ENCODE measurements at regions not wholly inside any gene's neighbourhood (a gene's known extent, or its start where the extent isn't known, plus 50 kb on each side); places are given as distances from the start of the nearest gene placed in this dataset.
A peak's percentile ranks its signal among the peaks of the same experiment; 100 is the strongest.
"Not testable (repeated sequence)": the region's sequence is repeated elsewhere in the genome, so short reads cannot be mapped to it uniquely, and the experiment has no call there.

DNA sequence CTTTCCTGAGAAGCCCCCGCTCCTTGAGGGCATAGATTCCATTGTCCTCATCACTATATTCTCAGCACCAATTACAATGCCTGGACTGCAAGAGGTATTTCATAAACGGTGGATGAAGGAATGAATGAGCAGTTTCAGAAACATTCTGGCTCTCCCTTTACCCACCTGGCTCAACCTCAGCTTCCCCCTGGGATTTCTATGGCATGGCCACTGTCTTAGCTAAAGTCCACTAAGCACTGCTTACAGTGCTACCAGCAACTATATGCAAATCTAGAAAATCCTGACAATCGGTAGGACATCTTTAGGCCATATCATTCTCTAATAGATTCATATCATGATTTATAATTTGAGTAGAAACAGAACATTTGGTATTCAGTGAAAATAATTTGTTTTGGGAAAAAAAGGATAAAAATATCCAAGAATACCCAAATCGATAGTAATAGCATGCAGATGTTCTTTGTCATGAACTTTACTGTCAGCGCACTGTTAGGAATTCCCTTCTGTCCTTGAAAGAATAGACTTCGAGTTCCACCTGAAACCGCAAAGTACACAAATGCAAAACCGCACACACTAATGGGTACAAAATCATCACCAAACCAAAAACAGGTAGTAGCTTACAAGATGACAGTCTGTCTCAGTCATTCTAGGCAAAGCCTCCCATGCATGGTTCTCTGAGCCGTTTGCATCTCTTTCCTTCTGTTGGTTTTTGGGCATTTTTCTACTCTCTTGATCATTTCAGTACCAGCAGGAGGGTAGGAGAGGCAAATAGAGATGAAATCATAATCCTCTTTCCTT is 303.6 kb upstream of the ID2 start:
- DNase-seq (ENCODE audit: low read depth): no peak

DNA sequence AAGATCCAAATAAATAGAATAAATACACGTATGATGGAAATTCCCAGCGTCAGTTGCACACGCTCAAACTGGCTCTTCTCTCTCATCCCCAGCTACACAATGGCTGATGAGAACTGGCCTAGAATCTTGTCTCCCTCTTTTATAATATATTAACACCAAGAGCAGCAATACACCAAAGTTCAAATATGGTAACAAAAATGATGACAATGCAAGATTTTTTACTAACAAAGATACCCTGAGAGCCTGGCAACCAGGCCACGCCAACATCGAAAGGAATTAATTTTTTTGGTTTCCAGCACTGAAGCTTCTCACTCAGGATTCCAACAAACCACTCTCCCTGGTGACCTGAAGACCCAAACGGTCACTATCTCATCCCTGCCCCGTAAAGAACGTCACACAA is 302.7 kb upstream of the ID2 start:
- no peak for DNase-seq (ENCODE audit: low read depth)

- no peak for DNase-seq (ENCODE audit: low read depth)
Measured at GRCh38 chr2:8379549-8379948, 302.3 kb upstream of the ID2 start.

GRCh38 chr2:8380026-8380425 is 301.8 kb upstream of the ID2 start:
- DNase-seq (ENCODE audit: low read depth): peak; percentile 52

DNA sequence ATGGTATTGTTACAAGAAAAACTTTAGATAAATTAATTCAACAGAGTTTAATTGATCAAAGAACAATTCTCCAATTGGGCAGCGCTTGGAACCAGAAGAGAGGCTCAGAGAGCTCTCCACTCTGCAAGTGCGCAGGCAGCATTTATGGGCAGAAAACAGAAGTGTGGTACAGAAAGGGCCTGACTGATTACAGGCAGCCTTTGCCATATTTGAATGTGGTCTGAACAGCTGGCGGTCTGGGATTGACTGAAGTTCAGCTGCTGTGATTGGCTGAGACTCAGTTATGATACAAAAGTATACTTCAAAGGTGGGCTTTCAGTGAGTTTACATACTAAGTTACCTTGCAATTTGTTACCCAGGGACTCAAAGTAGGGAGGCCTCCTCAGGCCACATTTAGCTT is 301.3 kb upstream of the ID2 start:
- no peak for DNase-seq (ENCODE audit: low read depth)

GRCh38 chr2:8382485-8382884 is 299.4 kb upstream of the ID2 start:
- DNase-seq (ENCODE audit: low read depth): no peak

DNA sequence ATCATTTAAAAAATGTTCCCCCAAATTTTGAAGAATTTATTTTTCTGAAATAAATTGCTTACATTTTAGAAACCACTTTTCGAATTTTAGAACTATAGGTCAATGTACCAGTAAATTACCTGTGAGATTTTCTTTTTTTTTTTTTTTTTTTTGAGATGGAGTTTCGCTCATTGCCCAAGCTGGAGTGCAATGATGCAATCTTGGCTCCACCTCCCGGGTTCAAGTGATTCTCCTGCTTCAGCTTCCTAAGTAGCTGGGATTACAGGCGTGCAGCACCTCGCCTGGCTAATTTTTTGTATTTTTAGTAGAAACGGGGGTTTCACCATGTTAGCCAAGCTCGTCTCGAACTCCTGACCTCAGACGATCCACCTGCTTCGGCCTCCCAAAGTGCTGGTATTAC is 295.1 kb upstream of the ID2 start:
- not testable (repeated sequence) for DNase-seq (ENCODE audit: low read depth)

DNA sequence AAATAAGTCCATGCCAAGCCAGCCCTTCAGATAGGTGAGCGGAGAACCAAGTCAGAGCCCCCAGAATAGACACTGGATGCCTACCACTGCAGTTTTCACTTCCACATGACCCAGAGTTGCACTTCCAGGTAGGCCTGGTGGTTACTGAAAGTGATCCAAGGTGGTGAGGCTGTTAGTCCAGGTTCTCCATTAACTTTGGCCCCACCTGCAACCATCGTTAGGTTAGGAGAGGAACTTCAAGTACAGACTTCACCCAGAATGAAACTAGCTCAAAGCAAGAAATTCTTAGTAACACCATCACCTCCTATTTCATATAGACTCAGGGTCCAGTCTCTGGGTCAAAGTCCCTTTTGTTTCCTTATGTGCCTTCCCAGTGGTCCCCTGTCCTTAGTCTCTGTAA is 293.1 kb upstream of the ID2 start:
- DNase-seq (ENCODE audit: low read depth): no peak

DNA sequence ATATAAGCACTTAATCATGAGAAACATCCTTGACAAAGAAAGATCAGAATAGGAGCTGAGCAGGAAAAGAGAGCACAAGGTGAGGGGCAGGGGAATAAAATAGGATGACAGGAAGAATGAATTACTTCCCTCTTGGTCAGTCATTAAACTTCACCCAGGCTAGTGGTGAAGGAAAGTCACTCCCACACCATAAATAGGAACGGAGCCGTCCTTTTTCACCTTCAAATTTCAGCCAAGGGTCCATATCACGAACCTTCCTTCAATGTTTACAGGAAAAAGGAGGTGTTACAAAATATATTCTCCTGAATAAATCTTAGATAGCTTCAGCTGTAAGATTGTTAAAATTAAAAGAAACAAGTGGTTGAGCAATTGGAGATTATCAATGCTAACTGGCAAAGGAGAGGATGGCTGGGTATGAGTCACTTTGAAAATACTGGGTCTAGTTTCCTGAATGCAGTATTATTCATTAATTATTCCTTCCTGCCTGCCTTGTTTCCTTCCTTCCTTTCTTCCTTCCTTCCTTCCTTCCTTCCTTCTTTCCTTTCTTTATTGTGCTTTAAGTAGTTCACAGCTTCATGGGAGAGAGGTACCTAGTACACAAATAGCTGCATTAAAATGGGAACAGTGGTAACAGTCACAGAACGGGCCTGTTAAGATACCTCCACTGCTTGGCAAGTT is 292.3 kb upstream of the ID2 start:
- no peak for DNase-seq (ENCODE audit: low read depth)

- no peak for DNase-seq (ENCODE audit: low read depth)
Measured at GRCh38 chr2:8391126-8391525, 290.7 kb upstream of the ID2 start.

GRCh38 chr2:8391584-8391983 is 290.3 kb upstream of the ID2 start:
- DNase-seq (ENCODE audit: low read depth): no peak

DNA sequence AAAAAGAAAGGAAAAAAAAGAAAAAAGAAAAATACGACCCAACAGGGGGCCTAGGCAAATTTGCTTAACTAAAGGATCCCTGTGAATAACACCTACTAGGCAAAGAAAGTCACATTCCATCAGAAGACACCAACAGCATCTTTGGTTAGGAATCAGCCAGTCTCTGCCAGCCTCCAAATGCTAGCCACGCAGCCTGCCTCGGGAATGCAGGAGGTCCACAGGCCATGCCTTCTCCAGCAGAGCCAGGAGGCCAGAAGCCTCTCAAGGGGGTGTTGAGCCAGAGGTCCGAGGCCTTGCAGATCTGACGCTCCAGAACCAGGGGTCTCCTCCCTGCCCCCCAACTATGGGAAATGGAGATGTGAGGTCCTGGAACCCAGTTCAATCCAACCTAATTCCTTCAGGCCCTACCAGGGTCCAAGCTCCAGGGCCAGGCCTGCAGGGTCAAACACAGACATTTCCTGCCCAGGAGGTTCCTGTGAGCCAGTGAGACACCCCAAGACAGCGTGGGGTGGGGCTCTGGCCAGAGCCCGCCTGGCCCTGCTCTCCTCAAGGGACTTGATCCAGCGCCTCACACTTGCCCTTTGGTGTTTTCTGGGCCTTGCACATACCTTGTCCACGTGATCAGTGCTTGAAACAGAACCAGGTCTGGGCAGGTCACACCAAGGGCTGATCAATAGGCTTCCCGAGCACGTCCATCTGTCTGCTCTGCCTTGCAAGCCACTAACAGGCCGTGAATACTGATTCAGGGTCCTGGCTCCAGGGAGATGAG is 289.6 kb upstream of the ID2 start:
- no peak for DNase-seq (ENCODE audit: low read depth)

DNA sequence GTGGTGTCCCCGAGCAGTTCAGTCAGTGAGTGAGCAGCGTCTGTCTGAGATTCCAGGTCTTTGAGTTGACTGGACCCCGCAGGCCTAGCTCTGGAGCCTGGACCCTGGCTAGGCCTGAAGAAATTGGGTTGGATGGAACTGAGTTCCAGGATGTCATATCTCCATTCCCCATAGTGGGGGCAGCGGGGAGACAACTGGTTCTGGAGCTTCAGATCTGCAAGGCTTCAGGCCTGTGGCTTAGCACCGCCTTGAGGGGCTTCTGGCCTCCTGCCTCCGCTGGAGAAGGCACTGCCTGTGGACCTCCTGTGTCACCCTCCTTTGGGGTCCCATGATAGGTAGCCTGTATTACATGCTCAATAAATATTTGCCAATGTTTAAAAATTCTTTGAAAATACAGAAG is 288.4 kb upstream of the ID2 start:
- no peak for DNase-seq (ENCODE audit: low read depth)

- DNase-seq (ENCODE audit: low read depth): peak; percentile 81
Measured at GRCh38 chr2:8394131-8394530, 287.7 kb upstream of the ID2 start.

- DNase-seq (ENCODE audit: low read depth): no peak
Measured at GRCh38 chr2:8394569-8395359, 287.1 kb upstream of the ID2 start.

DNA sequence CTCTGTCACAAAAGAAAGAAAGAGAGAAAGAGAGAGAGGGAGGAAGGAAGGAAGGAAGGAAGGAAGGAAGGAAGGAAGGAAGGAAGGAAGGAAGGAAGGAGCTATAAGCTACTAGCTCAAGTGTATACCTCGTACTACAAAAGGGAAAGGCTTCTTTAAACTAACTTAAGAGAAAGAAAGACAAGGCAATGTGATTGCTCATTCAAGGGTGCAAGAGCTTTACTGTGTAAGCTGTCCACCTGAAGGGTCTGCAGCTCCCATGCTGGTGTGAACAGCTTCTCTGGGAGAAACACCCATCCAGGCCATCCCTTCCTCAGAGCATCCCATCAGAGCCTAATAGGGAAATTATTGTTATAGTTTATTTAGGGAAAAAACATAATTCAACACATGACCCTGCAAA is 286.1 kb upstream of the ID2 start:
- no peak for DNase-seq (ENCODE audit: low read depth)

- DNase-seq (ENCODE audit: low read depth): no peak
Measured at GRCh38 chr2:8398040-8398668, 283.7 kb upstream of the ID2 start.

DNA sequence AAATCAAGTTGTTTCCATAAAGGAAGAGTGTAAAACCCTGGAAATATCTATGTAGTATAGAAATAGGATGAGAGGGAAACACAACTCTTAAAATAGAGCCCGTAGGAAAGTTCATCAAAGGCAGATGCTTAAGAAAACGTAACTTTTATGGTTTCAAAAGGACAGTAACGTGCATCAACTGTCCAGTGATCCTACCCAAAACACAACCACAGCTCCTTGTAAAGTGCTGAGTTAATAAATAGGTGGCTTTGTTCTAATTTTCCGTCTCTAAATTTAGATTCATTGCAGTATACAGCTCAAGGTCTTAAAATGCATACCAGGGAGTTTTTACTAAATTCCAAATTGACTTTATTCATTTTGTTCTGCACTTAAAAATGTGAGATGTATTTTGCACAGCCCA is 282.1 kb upstream of the ID2 start:
- DNase-seq (ENCODE audit: low read depth): no peak

GRCh38 chr2:8400196-8400595 is 281.7 kb upstream of the ID2 start:
- no peak for DNase-seq (ENCODE audit: low read depth)

DNA sequence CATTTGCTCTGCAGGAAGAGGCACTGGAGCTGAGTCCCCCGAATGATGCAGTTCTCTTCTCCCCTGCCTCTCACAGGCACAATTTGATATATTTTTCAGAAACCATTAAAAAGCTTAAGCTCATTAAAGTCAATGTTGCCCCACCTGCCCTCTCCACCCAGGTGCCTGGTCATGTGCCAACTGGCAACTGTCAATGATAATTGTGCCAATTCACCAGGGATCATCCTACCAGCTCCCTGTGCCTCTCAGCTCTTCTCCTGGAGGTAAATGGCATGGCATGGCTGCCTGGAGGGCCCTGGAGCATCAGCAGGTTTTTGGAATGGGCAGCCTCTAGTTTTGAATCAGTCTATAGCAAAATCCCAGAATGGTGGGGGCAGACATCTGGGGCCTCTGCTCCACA is 279.6 kb upstream of the ID2 start:
- no peak for DNase-seq (ENCODE audit: low read depth)

GRCh38 chr2:8403876-8404275 is 278.0 kb upstream of the ID2 start:
- DNase-seq (ENCODE audit: low read depth): no peak

DNA sequence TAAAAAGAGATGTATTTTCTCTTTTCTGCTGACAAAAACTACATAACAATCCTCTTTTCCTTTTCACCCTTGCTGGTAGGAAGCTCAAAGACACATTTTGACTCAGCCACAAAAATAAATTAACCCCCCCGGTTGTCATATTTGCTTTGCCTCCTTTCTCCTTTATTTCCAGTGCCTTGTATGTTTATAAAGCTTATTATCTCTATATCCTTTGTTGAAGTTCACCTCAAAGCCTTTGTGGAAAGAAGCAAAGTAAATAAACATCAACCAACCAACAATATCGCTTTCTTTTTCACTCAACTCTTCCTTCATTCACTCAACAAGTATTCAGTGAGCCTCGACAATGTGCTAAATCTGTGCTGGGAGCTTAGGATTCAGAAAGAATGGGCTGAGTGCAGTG is 276.5 kb upstream of the ID2 start:
- no peak for DNase-seq (ENCODE audit: low read depth)

All from CMK (cell line).